Smooth muscle cell (in vitro differentiated cells): ENCODE measurements at regions not wholly inside any gene's neighbourhood (a gene's known extent, or its start where the extent isn't known, plus 50 kb on each side); places are given as distances from the start of the nearest gene placed in this dataset.

Experiments
- DNase-seq: peaks from one replicate; lab custom pipeline; 2025; ENCODE audit not compliant: unreplicated experiment; lab: John Stamatoyannopoulos, UW
- H2AFZ ChIP-seq: fragments of 200-600 bp; sonication (generic); 2 replicates; pipeline ENCODE4 v1.6.0; 2016; ENCODE audit warnings: antibody characterized with exemption, low read depth, mild to moderate bottlenecking
- H3F3A ChIP-seq: fragments of 200-600 bp; sonication (generic); 2 replicates; pipeline ENCODE4 v1.6.0; 2017; ENCODE audit warnings: antibody characterized with exemption, low read depth
- H3K27ac ChIP-seq: fragments of 200-600 bp; sonication (generic); 2 replicates; pipeline ENCODE4 v1.5.1; 2016; ENCODE audit warnings: low read depth, mild to moderate bottlenecking
- H3K27me3 ChIP-seq: fragments of 200-600 bp; sonication (generic); 2 replicates; pipeline ENCODE4 v1.6.1; 2016; ENCODE audit warnings: low read depth, mild to moderate bottlenecking
- H3K36me3 ChIP-seq: fragments of 200-600 bp; sonication (generic); 2 replicates; pipeline ENCODE4 v1.5.1; 2016; ENCODE audit warnings: low read depth
- H3K4me1 ChIP-seq: fragments of 200-600 bp; sonication (generic); 2 replicates; pipeline ENCODE4 v1.5.1; 2016; ENCODE audit warnings: low read depth
- H3K4me2 ChIP-seq: fragments of 200-600 bp; sonication (generic); 2 replicates; pipeline ENCODE4 v1.6.0; 2016; ENCODE audit warnings: mild to moderate bottlenecking
- H3K4me3 ChIP-seq: fragments of 200-600 bp; sonication (generic); 2 replicates; pipeline ENCODE4 v1.5.1; 2016; ENCODE audit warnings: mild to moderate bottlenecking
- H3K79me2 ChIP-seq: fragments of 200-600 bp; sonication (generic); 2 replicates; pipeline ENCODE4 v1.6.0; 2016; ENCODE audit warnings: low read depth, mild to moderate bottlenecking
- H3K9ac ChIP-seq: fragments of 200-600 bp; sonication (generic); 2 replicates; pipeline ENCODE4 v1.6.0; 2016; ENCODE audit warnings: low read depth
- H3K9me3 ChIP-seq: fragments of 200-600 bp; sonication (generic); replicated peaks from 2 replicates; pipeline ENCODE4 v1.5.1; 2016; ENCODE audit warnings: low read depth
- H4K20me1 ChIP-seq: fragments of 200-600 bp; sonication (generic); 2 replicates; pipeline ENCODE4 v1.6.0; 2016; ENCODE audit warnings: low read depth
- CTCF ChIP-seq: fragments of 200-600 bp; sonication (generic); IDR thresholded peaks from 2 replicates; pipeline ENCODE4 v1.5.1; 2017; ENCODE audit warnings: borderline replicate concordance, mild to moderate bottlenecking, antibody characterized with exemption; ENCODE audit not compliant: insufficient read depth, poor library complexity, severe bottlenecking
- WGBS: methylation state at CpG from one replicate; pipeline ENCODE4 v1.1.7; 2016; ENCODE audit warnings: low lambda C conversion rate; 5-methylcytosine and 5-hydroxymethylcytosine counted together

GRCh38 chr2:212669761-212670160 is 131.2 kb upstream of the ERBB4 start:
- Histone ChIP-seq H2AFZ (no peak overlapping the region), H3K4me1 (no peaks in the 10 kb centered on the region), H3K9me3 (no peaks in the 10 kb centered on the region), H3K27ac (no peak overlapping the region), H3K27me3 (no peaks in the 10 kb centered on the region), H3K79me2 (no peaks in the 10 kb centered on the region), H3K4me2 (no peak overlapping the region), H3K4me3 (no peak overlapping the region), H3F3A (no peaks in the 10 kb centered on the region), H3K36me3 (no peaks in the 10 kb centered on the region), H3K9ac (no peak overlapping the region), H4K20me1 (no peaks in the 10 kb centered on the region)
- DNase-seq: no peak
- TF ChIP-seq CTCF: no peak
- 63% methylated on average over 2 of the region's 2 CpGs for WGBS

- H3K4me1 ChIP-seq: no peaks in the 10 kb centered on the region
- no peak overlapping the region for H3K27ac ChIP-seq
- H3K9ac ChIP-seq: no peak overlapping the region
- H3K79me2 ChIP-seq: no peaks in the 10 kb centered on the region
- no peaks in the 10 kb centered on the region for H3K27me3 ChIP-seq
- no peak for TF ChIP-seq CTCF
- no peaks in the 10 kb centered on the region for H4K20me1 ChIP-seq
- no peak overlapping the region for H3K4me3 ChIP-seq
- H3K36me3 ChIP-seq: no peaks in the 10 kb centered on the region
- no peak overlapping the region for H2AFZ ChIP-seq
- no peaks in the 10 kb centered on the region for H3K9me3 ChIP-seq
- no peak for DNase-seq
- no peak overlapping the region for H3K4me2 ChIP-seq
- H3F3A ChIP-seq: no peaks in the 10 kb centered on the region
Observed at GRCh38 chr2:212667751-212668316, 129.2 kb upstream of the ERBB4 start.

GRCh38 chr2:212665948-212666347 is 127.3 kb upstream of the ERBB4 start:
- Histone ChIP-seq H3K4me2 (no peak overlapping the region), H2AFZ (no peak overlapping the region), H3K36me3 (no peaks in the 10 kb centered on the region), H3K27ac (no peak overlapping the region), H3K9ac (no peak overlapping the region), H3K79me2 (no peaks in the 10 kb centered on the region), H3K9me3 (no peaks in the 10 kb centered on the region), H3F3A (no peaks in the 10 kb centered on the region), H3K27me3 (no peaks in the 10 kb centered on the region), H3K4me3 (no peak overlapping the region), H4K20me1 (no peaks in the 10 kb centered on the region), H3K4me1 (no peaks in the 10 kb centered on the region)
- TF ChIP-seq CTCF: no peak
- WGBS: 94% methylated on average over 1 of the region's 1 CpG
- no peak for DNase-seq

- WGBS: 54% methylated on average over 3 of the region's 3 CpGs
Observed at GRCh38 chr2:212659441-212659840, 120.8 kb upstream of the ERBB4 start.

More at GRCh38 chr2:212659441-212659840, 120.8 kb upstream of the ERBB4 start:
- Histone ChIP-seq H4K20me1 (no peaks in the 10 kb centered on the region), H3K36me3 (no peaks in the 10 kb centered on the region), H2AFZ (no peak overlapping the region), H3K4me3 (no peak overlapping the region), H3K9ac (no peak overlapping the region), H3K27me3 (no peaks in the 10 kb centered on the region), H3K79me2 (no peaks in the 10 kb centered on the region), H3K9me3 (no peaks in the 10 kb centered on the region), H3F3A (no peaks in the 10 kb centered on the region), H3K4me1 (no peaks in the 10 kb centered on the region), H3K27ac (no peak overlapping the region), H3K4me2 (no peak overlapping the region)
- no peak for DNase-seq
- no peak for TF ChIP-seq CTCF
